ENCODE measurements at regions not wholly inside any gene's neighbourhood (a gene's known extent, or its start where the extent isn't known, plus 50 kb on each side); places are given as distances from the start of the nearest gene placed in this dataset.
A peak's percentile ranks its signal among the peaks of the same experiment; 100 is the strongest.
"Not testable (repeated sequence)": the region's sequence is repeated elsewhere in the genome, so short reads cannot be mapped to it uniquely, and the experiment has no call there.

GRCh38 chr14:100421756-100422470 is 98.8 kb downstream of the SLC25A47 start:
- no peak for DNase-seq

GRCh38 chr14:100422556-100423316 is 99.6 kb downstream of the SLC25A47 start:
- no peak for DNase-seq

DNA sequence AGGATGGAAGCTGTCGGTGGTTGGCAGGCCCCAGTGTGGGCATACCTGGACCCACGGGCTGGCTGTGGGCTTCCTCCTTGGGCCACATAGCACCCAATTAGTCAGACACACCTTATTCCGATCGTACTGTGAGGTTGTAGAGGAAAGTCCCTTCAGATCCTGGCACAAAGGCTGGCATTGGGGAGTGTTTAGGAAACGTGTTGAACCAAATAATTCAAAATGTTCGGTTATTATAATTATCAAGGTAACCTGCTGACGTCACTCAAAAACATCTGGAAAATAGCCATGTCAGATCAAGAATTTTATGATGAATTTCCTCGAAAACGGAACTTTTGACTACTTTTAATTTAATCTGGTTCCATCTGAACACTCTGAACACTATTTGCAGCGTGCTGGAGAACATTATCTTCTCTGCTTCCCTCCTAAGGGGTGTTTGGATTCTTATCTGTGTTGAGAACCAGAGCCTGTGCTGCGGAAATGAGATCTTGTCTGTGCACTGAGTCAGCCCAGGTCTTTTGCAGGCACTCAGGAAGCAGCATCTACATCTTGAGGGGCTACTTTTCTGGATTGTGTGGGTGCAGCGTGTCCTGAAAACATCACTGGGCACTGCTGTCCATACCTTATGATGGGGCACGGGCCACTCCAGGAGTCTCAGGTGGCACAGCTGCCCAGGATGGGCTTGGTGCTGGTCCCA is 100.3 kb downstream of the SLC25A47 start:
- no peak for DNase-seq

DNA sequence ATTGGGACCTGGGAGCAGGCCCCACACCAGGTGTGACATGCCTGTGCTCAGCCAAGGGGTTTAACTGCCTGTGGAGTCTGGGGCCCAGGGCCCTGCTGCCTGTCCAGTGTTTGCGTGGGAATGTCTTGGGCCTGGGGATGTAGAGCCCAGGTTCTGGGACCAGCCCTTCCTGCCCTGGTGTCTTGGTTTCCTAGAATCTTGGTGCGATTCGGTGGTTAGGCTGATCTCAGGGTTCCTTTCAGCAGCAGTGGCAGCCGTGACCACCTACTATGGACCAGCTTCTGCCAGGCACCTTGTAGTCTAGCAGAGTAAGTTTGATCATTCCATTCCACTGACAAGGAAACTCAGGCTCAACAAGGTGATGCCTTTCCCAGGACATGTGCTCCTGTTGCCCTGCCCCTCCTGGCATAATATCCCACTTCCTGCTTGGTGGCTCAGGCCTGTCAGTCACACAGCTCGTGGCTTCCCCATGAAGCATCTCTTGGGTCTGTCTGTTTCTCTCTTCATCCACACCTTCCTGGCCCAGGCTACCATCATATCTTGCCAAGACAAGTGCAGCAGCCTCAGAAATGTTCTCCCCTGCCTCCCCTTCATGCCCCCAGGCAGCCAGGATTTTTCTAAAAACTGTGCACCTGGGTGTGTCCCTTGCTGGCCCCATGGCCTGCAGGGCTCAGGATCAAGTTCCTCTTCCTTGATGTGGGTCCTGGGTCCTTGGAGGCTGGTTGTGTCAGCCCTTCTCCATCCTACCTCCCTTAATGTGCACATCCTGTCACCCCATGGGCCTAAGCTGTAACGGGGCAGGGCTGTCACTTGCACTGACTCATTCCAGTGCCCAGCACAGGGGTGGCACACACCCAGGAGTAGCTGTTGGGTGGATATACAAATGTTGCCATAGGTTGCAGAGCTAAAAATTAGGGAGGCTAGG is 101.6 kb downstream of the SLC25A47 start:
- no peak for DNase-seq

- no peak for DNase-seq
Measured at GRCh38 chr14:100425429-100425827, 102.3 kb downstream of the SLC25A47 start.

DNA sequence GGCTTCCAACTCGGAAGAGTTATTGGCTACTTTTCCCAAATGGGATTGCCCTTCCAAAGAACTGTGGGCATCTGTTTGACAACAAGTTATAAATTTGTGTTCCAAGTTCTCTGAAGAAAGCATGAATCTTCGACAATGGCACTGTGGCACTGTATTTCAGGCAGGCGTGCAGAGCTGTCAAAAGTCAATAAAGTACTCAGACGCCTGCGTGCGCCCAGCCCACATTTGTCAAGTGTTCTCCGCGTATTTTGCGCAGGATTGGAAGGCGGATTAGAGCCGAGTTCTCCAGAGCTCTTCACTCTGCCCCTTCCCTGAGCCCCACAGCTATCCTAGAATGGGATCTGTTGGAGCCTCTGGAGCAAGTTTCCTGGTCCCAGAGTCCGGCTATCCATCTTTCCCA is 103.2 kb downstream of the SLC25A47 start:
- DNase-seq = no peak

GRCh38 chr14:100427166-100427565 is 104.0 kb downstream of the SLC25A47 start:
- no peak for DNase-seq

GRCh38 chr14:100428727-100429126 is 105.6 kb downstream of the SLC25A47 start:
- DNase-seq = no peak

- no peak for DNase-seq
Measured at GRCh38 chr14:100429537-100429936, 106.4 kb downstream of the SLC25A47 start.

GRCh38 chr14:100430571-100430970 is 107.4 kb downstream of the SLC25A47 start:
- DNase-seq = no peak

GRCh38 chr14:100431461-100431860 is 108.3 kb downstream of the SLC25A47 start:
- not testable (repeated sequence) for DNase-seq

GRCh38 chr14:100432652-100433427 is 109.7 kb downstream of the SLC25A47 start:
- no peak for DNase-seq

DNA sequence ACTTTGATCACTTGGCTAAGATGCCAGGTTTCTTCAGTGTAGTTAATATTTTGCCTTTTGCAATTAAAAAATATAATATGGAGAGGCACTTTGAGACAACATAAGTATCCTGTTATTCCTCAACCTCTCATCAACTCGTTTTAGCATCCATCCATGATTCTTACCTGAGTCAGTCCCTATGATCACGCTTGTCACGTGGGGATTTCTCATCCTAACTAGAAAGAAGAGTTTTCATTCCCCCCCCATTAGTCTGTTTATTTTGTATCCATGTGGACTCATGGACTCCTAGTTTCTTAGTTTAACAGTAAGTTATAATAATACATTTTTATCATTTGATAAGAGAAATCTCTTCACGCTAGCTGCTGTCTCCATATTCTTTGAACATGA is 110.3 kb downstream of the SLC25A47 start:
- DNase-seq = no peak

- no peak for DNase-seq
Measured at GRCh38 chr14:100434033-100434601, 111.0 kb downstream of the SLC25A47 start.

DNA sequence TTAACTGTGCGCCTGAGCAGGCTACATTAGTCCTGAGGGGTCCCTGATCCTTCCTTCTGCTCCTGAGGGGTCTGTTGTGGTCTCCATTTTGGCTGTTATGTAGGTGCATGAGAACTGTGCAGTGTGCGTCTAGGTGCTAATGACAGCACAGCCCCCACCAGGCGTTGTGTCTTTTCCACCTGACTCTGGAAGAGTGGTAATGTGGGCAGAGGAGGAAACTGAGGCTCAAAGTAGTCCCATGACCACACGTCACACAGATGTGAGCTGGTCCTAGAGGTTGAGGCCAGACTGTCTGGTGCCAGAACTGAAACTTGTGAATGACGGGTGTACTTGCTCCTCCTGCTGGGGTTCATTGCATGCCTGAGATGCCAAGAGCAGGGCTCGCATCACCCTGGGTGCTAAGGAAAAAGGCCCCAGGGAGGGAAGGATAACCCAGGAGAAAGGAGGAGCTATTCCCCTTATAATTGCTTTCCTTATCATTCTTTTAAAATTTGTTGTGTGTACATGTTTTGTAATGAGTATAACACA is 111.8 kb downstream of the SLC25A47 start:
- no peak for DNase-seq

DNA sequence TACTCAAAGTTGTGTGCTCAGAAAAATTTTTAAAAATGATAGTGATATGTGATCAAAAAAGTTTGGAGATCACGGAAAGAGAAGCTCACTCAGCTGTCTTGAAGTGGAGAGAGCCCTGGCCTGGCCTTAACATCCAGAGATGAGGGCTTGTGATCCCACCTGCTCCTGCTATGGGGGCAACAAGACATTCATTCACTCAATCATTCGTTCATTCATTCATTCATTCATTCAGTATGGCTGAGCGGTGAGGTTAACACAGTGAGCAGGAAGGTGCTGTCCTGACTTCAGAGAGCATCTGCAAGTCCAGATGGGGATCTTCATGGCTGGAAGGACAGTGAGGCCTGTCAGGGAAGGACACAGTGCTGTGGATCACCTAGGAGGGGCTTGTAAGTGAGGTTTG is 112.3 kb downstream of the SLC25A47 start:
- no peak for DNase-seq

DNA sequence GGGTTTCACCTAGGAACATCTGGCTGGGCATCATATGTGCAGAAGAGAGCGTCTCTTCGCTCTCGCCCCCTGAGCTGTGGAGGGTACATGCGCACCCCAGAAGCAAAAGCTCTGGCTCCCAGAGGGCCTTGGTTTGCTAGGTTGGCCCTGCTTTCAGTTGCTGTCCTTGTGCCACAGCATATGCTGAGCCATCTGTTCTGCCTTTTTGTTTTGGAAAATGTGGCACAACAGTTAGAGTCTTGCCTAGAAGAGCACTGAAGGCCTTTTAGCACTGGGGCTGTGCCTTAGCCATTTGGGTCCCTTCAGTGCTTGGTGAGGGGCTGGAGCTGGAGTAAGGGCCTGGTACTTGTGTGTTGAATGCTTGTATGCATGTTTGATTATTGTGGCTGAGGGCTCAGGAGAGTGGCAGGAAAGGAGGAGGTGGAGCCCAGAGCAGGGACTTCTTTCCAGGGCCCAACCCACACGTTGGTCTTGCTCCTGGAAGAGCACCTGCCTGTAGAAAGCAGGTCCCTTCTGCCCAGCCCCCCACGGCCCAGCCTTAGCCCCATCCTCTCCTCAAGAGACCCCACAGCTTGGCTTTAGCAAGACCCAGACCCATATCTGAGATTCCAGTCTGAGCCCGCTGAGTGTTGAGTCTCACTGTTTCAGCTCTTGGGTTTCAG is 113.7 kb downstream of the SLC25A47 start:
- peak; percentile 30 for DNase-seq

DNA sequence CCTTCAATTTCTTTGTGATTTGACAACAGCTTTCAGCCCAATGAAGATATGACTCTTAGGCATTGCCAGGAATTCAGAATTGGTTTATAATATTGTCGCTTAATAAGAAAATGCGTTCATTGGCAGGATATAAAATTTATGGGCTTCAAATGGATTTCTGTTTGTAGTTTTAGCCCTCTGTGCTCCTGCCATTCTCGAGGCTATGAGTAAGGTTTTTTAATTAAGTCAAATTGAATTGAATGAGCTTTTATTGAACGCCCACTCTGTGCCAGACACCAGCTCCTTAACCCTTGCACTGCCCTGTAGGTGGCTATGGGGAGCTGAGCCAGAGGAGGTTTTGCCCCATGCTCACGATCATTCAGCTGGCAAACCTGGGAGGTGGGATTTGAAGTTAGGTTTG is 115.1 kb downstream of the SLC25A47 start:
- DNase-seq = no peak

- DNase-seq = peak; percentile 57
Measured at GRCh38 chr14:100438678-100439592, 115.8 kb downstream of the SLC25A47 start.

- no peak for DNase-seq
Measured at GRCh38 chr14:100439781-100440180, 116.6 kb downstream of the SLC25A47 start.

Measured in DMS79 treated with DMSO at 0.1 percent for 48 hours (cell line).